ENCODE measurements at regions not wholly inside any gene's neighbourhood (a gene's known extent, or its start where the extent isn't known, plus 50 kb on each side); places are given as distances from the start of the nearest gene placed in this dataset.

DNA sequence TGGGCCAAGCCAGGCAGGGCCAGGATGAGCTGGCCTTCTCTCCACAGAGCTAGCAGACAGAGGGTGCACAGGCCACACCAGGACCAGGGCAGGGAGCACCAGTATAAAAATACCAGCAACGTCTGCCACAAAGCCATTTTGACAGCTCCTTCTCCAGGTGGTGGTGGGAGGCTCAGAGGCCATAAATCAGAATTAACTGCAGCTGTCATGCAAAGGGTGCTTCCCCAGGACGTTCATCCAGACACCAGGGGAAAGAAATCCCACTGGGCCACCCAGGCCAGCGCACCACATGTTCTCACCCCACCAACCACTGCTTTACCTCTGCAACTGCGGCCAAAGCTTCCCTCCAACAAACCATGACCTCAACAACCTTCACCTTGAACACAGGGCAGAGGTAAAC, 403.7 kb upstream of the TRPC7 start:
- no peak for TF ChIP-seq CTCF (IDR thresholded peaks at IDR 0.05; ENCODE audit: extremely low read depth, missing control alignments)
- no peak for DNase-seq (ENCODE audit: low spot score)

DNA sequence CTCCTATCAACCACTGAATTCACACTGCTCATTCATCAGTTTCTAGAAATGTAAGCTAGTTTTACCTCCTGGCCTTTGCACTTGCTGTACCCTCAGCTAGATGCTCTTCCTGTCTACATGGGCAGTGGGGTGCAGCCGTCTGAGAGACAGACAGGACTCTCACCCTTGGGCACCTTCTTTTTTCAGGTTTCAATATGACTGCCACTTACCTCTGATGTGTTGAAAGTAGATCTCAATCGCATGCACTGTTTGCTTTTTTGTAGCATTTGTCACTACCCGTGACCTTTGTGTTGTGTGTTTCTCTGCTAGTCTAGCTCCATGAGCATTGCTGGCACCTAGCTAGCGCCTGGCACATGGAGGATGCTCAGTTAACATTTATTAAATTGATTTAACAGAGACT, 403.1 kb upstream of the TRPC7 start:
- DNase-seq (ENCODE audit: low spot score) = no peak
- TF ChIP-seq CTCF (IDR thresholded peaks at IDR 0.05; ENCODE audit: extremely low read depth, missing control alignments) = no peak

DNA sequence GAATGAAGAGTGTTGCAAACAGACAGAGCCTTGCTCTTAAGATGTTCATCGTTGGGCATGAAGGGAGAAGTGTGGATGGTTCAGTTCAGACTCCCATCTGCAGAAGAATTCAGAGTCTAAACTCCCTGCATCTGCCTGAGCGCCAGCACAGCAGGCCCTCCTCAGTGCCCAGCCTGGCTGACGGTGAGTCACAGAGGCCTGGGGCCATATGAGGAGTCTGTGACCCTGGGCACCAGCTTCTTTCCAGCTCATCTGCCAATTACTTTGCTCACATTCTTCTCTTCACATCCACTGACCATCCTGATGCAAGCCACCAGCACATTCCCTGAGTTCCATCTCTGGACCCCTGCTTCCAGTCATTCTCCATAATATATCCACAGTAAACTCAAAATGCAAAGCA, 401.1 kb upstream of the TRPC7 start:
- DNase-seq (ENCODE audit: low spot score) = no peak
- TF ChIP-seq CTCF (IDR thresholded peaks at IDR 0.05; ENCODE audit: extremely low read depth, missing control alignments) = no peak

DNA sequence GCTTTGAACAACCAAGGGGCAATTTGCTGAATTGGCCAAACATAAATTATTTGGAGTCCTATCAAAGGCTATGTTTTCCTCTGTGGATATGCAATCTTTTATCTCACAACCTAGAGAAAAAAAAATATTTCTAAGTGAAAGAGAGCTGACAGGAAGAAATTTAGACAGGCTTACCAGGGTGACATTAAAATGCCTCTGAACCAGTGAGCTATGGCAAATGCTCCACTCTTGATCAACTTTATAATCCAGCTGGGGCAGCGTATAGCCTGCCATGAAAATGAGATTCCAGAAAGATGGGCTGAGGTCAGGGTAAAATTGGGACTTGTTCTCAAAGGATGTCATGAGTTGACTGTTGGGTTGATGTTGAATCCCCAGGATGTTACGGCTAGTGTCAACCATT, 399.3 kb upstream of the TRPC7 start:
- TF ChIP-seq CTCF (IDR thresholded peaks at IDR 0.05; ENCODE audit: extremely low read depth, missing control alignments) = no peak
- DNase-seq (ENCODE audit: low spot score) = no peak

DNA sequence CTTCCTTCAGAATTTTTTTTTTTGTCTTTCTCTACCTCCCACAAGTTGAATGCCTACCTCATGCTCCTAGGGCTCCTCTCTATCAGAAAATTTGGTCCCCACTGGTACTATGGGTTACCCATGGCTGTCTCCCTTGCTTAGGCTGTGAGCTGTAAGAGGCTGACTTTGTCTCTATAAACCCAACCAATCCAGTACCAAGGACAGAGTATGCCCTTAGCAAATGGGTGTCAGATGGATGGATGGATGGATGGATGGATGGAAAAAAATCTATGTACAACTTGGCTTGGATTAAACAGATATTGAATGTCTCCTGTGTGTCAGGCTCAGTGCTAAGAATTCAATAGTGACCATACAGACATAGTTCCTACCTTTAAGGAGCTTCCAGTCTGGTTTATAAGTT, 398.2 kb upstream of the TRPC7 start:
- no peak for TF ChIP-seq CTCF (IDR thresholded peaks at IDR 0.05; ENCODE audit: extremely low read depth, missing control alignments)
- DNase-seq (ENCODE audit: low spot score) = no peak

- TF ChIP-seq CTCF (IDR thresholded peaks at IDR 0.05; ENCODE audit: extremely low read depth, missing control alignments) = no peak
- no peak for DNase-seq (ENCODE audit: low spot score)
Measured at GRCh38 chr5:136754216-136754615, 388.9 kb upstream of the TRPC7 start.

GRCh38 chr5:136750224-136750862, 385.0 kb upstream of the TRPC7 start:
- TF ChIP-seq CTCF (IDR thresholded peaks at IDR 0.05; ENCODE audit: extremely low read depth, missing control alignments) = no peak
- no peak for DNase-seq (ENCODE audit: low spot score)

All from GM20000 (cell line).